PFSK-1 (cell line): ENCODE measurements at regions not wholly inside any gene's neighbourhood (a gene's known extent, or its start where the extent isn't known, plus 50 kb on each side); places are given as distances from the start of the nearest gene placed in this dataset.

Experiments
- FOXP2 ChIP-seq: optimal IDR thresholded peaks from 2 replicates; pipeline ENCODE3; 2011; ENCODE audit warnings: borderline replicate concordance, control low read depth, inconsistent platforms; ENCODE audit not compliant: insufficient read depth; ENCODE audit errors: extremely low read length, extremely low read depth
- POLR2AphosphoS5 ChIP-seq: IDR thresholded peaks from 2 replicates; pipeline ENCODE4 v1.6.1; 2012; ENCODE audit warnings: low read depth, mild to moderate bottlenecking, control low read depth, low read length, moderate library complexity
- SIN3A ChIP-seq: IDR thresholded peaks from 2 replicates; pipeline ENCODE4 v1.6.1; 2012; ENCODE audit warnings: mild to moderate bottlenecking, low read length, moderate library complexity, borderline replicate concordance; ENCODE audit not compliant: insufficient read depth
- TAF1 ChIP-seq: IDR thresholded peaks from 2 replicates; pipeline ENCODE4 v1.6.1; 2012; ENCODE audit warnings: low read length, control low read depth, borderline replicate concordance; ENCODE audit not compliant: insufficient read depth
- TF ChIP-seq, protein P1 (sequence below), 2 experiments: IDR thresholded peaks; 2 replicates each; pipeline versions ENCODE4 v1.6.1 to v1.8.0; 2011 to 2012; ENCODE audit warnings: low read depth in 2 of 2, low read length in 2 of 2, control low read depth in 1 of 2, inconsistent platforms in 1 of 2, mild to moderate bottlenecking in 1 of 2, moderate library complexity in 1 of 2; ENCODE audit not compliant: insufficient read depth in 1 of 2

- TF ChIP-seq, protein P1, sequence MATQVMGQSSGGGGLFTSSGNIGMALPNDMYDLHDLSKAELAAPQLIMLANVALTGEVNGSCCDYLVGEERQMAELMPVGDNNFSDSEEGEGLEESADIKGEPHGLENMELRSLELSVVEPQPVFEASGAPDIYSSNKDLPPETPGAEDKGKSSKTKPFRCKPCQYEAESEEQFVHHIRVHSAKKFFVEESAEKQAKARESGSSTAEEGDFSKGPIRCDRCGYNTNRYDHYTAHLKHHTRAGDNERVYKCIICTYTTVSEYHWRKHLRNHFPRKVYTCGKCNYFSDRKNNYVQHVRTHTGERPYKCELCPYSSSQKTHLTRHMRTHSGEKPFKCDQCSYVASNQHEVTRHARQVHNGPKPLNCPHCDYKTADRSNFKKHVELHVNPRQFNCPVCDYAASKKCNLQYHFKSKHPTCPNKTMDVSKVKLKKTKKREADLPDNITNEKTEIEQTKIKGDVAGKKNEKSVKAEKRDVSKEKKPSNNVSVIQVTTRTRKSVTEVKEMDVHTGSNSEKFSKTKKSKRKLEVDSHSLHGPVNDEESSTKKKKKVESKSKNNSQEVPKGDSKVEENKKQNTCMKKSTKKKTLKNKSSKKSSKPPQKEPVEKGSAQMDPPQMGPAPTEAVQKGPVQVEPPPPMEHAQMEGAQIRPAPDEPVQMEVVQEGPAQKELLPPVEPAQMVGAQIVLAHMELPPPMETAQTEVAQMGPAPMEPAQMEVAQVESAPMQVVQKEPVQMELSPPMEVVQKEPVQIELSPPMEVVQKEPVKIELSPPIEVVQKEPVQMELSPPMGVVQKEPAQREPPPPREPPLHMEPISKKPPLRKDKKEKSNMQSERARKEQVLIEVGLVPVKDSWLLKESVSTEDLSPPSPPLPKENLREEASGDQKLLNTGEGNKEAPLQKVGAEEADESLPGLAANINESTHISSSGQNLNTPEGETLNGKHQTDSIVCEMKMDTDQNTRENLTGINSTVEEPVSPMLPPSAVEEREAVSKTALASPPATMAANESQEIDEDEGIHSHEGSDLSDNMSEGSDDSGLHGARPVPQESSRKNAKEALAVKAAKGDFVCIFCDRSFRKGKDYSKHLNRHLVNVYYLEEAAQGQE (IDR thresholded peaks at IDR 0.05; ENCODE audit: insufficient read depth in 1 of 2, low read depth in 2 of 2, low read length in 2 of 2) = no peak
- TF ChIP-seq FOXP2 (no peak), POLR2AphosphoS5 (no peak), SIN3A (no peak), TAF1 (no peak)
Observed at GRCh38 chr5:2212481-2212880, 329.8 kb upstream of the IRX4 start.

- TF ChIP-seq TAF1 = no peak
- TF ChIP-seq SIN3A = no peak
- no peak for TF ChIP-seq FOXP2
- no peak for TF ChIP-seq POLR2AphosphoS5
- TF ChIP-seq, protein P1 (IDR thresholded peaks at IDR 0.05; ENCODE audit: insufficient read depth in 1 of 2, low read depth in 2 of 2, low read length in 2 of 2) = no peak
Observed at GRCh38 chr5:2208239-2208544, 325.5 kb upstream of the IRX4 start.

- TF ChIP-seq, protein P1 (IDR thresholded peaks at IDR 0.05; ENCODE audit: insufficient read depth in 1 of 2, low read depth in 2 of 2, low read length in 2 of 2) = no peak
- no peak for TF ChIP-seq FOXP2
- no peak for TF ChIP-seq POLR2AphosphoS5
- TF ChIP-seq SIN3A = no peak
- no peak for TF ChIP-seq TAF1
Observed at GRCh38 chr5:2207416-2208238, 324.9 kb upstream of the IRX4 start.

GRCh38 chr5:2207109-2207399, 324.3 kb upstream of the IRX4 start:
- TF ChIP-seq POLR2AphosphoS5 = no peak
- TF ChIP-seq TAF1 = no peak
- TF ChIP-seq, protein P1 (IDR thresholded peaks at IDR 0.05; ENCODE audit: insufficient read depth in 1 of 2, low read depth in 2 of 2, low read length in 2 of 2) = no peak
- no peak for TF ChIP-seq FOXP2
- TF ChIP-seq SIN3A = no peak
